ENCODE measurements at regions not wholly inside any gene's neighbourhood (a gene's known extent, or its start where the extent isn't known, plus 50 kb on each side); places are given as distances from the start of the nearest gene placed in this dataset.

- no peak for DNase-seq (ENCODE audit: low read depth)
Observed at GRCh38 chr2:200137691-200138090, 168.8 kb upstream of the SPATS2L start.

GRCh38 chr2:200138391-200139124 is 167.9 kb upstream of the SPATS2L start:
- no peak for DNase-seq (ENCODE audit: low read depth)

- DNase-seq (ENCODE audit: low read depth), result no peak
Observed at GRCh38 chr2:200144571-200144970, 161.9 kb upstream of the SPATS2L start.

GRCh38 chr2:200146501-200146900 is 160.0 kb upstream of the SPATS2L start:
- DNase-seq (ENCODE audit: low read depth), result no peak

- DNase-seq (ENCODE audit: low read depth), result no peak
Observed at GRCh38 chr2:200147371-200147770, 159.1 kb upstream of the SPATS2L start.

- DNase-seq (ENCODE audit: low read depth), result no peak
Observed at GRCh38 chr2:200148366-200148765, 158.1 kb upstream of the SPATS2L start.

- DNase-seq (ENCODE audit: low read depth), result no peak
Observed at GRCh38 chr2:200150411-200151086, 155.9 kb upstream of the SPATS2L start.

GRCh38 chr2:200155652-200156051 is 150.8 kb upstream of the SPATS2L start:
- DNase-seq (ENCODE audit: low read depth), result no peak

GRCh38 chr2:200156166-200156835 is 150.2 kb upstream of the SPATS2L start:
- peak; percentile 83 for DNase-seq (ENCODE audit: low read depth)

GRCh38 chr2:200158647-200159356 is 147.7 kb upstream of the SPATS2L start:
- peak; percentile 5 for DNase-seq (ENCODE audit: low read depth)

GRCh38 chr2:200159357-200159707 is 147.2 kb upstream of the SPATS2L start:
- peak; percentile 76 for DNase-seq (ENCODE audit: low read depth)

GRCh38 chr2:200159829-200160781 is 146.4 kb upstream of the SPATS2L start:
- DNase-seq (ENCODE audit: low read depth), result peak; percentile 58

GRCh38 chr2:200161458-200161857 is 145.0 kb upstream of the SPATS2L start:
- no peak for DNase-seq (ENCODE audit: low read depth)

- DNase-seq (ENCODE audit: low read depth), result no peak
Observed at GRCh38 chr2:200165687-200166086, 140.8 kb upstream of the SPATS2L start.

- no peak for DNase-seq (ENCODE audit: low read depth)
Observed at GRCh38 chr2:200168641-200169555, 137.6 kb upstream of the SPATS2L start.

GRCh38 chr2:200170221-200170620 is 136.3 kb upstream of the SPATS2L start:
- DNase-seq (ENCODE audit: low read depth), result no peak

- DNase-seq (ENCODE audit: low read depth), result peak; percentile 64
Observed at GRCh38 chr2:200171731-200172482, 134.6 kb upstream of the SPATS2L start.

GRCh38 chr2:200172521-200172920 is 134.0 kb upstream of the SPATS2L start:
- DNase-seq (ENCODE audit: low read depth), result no peak

GRCh38 chr2:200172944-200173581 is 133.4 kb upstream of the SPATS2L start:
- DNase-seq (ENCODE audit: low read depth), result peak; percentile 58
